H9 (cell line): ENCODE measurements at regions not wholly inside any gene's neighbourhood (a gene's known extent, or its start where the extent isn't known, plus 50 kb on each side); places are given as distances from the start of the nearest gene placed in this dataset.

Experiments
- DNase-seq: peaks from one replicate; pipeline ENCODE4 v3.0.0-alpha.2; 2017
- H2AFZ ChIP-seq: one replicate; pipeline ENCODE4 v1.6.1; 2013; ENCODE audit warnings: mild to moderate bottlenecking, low read length, control low read depth, moderate library complexity
- H2AK5ac ChIP-seq: 2 replicates; pipeline ENCODE4 v1.6.1; 2013; ENCODE audit warnings: low read length, control low read depth, mixed read lengths; ENCODE audit not compliant: insufficient read length
- H2BK120ac ChIP-seq: one replicate; pipeline ENCODE4 v1.6.1; 2013; ENCODE audit warnings: low read depth, mild to moderate bottlenecking, low read length, control low read depth, inconsistent platforms; ENCODE audit not compliant: poor library complexity, severe bottlenecking
- H2BK12ac ChIP-seq: 2 replicates; pipeline ENCODE4 v1.6.1; 2013; ENCODE audit warnings: low read length, control low read depth, mixed read lengths, low read depth; ENCODE audit not compliant: insufficient read length
- H2BK15ac ChIP-seq: 2 replicates; pipeline ENCODE4 v1.6.1; 2013; ENCODE audit warnings: low read depth, low read length, control low read depth
- H2BK20ac ChIP-seq: one replicate; pipeline ENCODE4 v1.6.1; 2013; ENCODE audit warnings: low read depth, mild to moderate bottlenecking, low read length, control low read depth, inconsistent platforms; ENCODE audit not compliant: poor library complexity, severe bottlenecking
- H2BK5ac ChIP-seq: 2 replicates; pipeline ENCODE4 v1.6.1; 2013; ENCODE audit warnings: low read length, control low read depth, mixed read lengths; ENCODE audit not compliant: insufficient read length
- H3K14ac ChIP-seq: 2 replicates; pipeline ENCODE4 v1.6.1; 2013; ENCODE audit warnings: low read length, control low read depth; ENCODE audit not compliant: insufficient read depth
- H3K18ac ChIP-seq: 2 replicates; pipeline ENCODE4 v1.6.1; 2013; ENCODE audit warnings: low read depth, mild to moderate bottlenecking, mixed read lengths, low read length, control low read depth; ENCODE audit not compliant: insufficient read length
- H3K23ac ChIP-seq: 2 replicates; pipeline ENCODE4 v1.6.1; 2013; ENCODE audit warnings: low read length, control low read depth, mixed read lengths, low read depth; ENCODE audit not compliant: insufficient read length
- H3K23me2 ChIP-seq: 2 replicates; pipeline ENCODE4 v1.6.1; 2013; ENCODE audit warnings: low read depth, mild to moderate bottlenecking, mixed read lengths, low read length, control low read depth; ENCODE audit not compliant: insufficient read length, poor library complexity, severe bottlenecking
- H3K27ac ChIP-seq: 2 replicates; pipeline ENCODE4 v1.5.1; 2013; ENCODE audit warnings: low read length, control low read depth, mixed read lengths, low read depth; ENCODE audit not compliant: insufficient read length
- H3K27me3 ChIP-seq: 2 replicates; pipeline ENCODE4 v1.6.1; 2013; ENCODE audit warnings: low read length, control low read depth, inconsistent platforms; ENCODE audit not compliant: insufficient read depth
- H3K4ac ChIP-seq: 2 replicates; pipeline ENCODE4 v1.6.1; 2013; ENCODE audit warnings: low read depth, mild to moderate bottlenecking, control low read depth, inconsistent platforms, low read length, moderate library complexity
- H3K4me1 ChIP-seq: 2 replicates; pipeline ENCODE4 v1.6.1; 2013; ENCODE audit warnings: low read length, control low read depth, inconsistent platforms; ENCODE audit not compliant: insufficient read depth
- H3K4me2 ChIP-seq: 2 replicates; pipeline ENCODE4 v1.6.1; 2013; ENCODE audit warnings: low read length, control low read depth, mixed read lengths; ENCODE audit not compliant: insufficient read length, insufficient read depth
- H3K56ac ChIP-seq: 2 replicates; pipeline ENCODE4 v1.6.1; 2013; ENCODE audit warnings: low read depth, mild to moderate bottlenecking, mixed read lengths, low read length, control low read depth; ENCODE audit not compliant: insufficient read length
- H3K79me1 ChIP-seq: 2 replicates; pipeline ENCODE4 v1.6.1; 2013; ENCODE audit warnings: low read depth, mild to moderate bottlenecking, moderate library complexity, low read length, control low read depth, inconsistent platforms; ENCODE audit not compliant: insufficient read depth, poor library complexity, severe bottlenecking
- H3K79me2 ChIP-seq: 2 replicates; pipeline ENCODE4 v1.6.1; 2013; ENCODE audit warnings: low read length, control low read depth, inconsistent platforms; ENCODE audit not compliant: insufficient read depth
- H3K9ac ChIP-seq: 2 replicates; pipeline ENCODE4 v1.6.1; 2013; ENCODE audit warnings: low read length, control low read depth, mixed read lengths; ENCODE audit not compliant: insufficient read length; ENCODE audit errors: extremely low read depth
- H3K9me3 ChIP-seq: one replicate; pipeline ENCODE4 v1.6.1; 2013; ENCODE audit warnings: low read depth, low read length, inconsistent platforms; ENCODE audit not compliant: control insufficient read depth
- H3T11ph ChIP-seq: one replicate; pipeline ENCODE4 v1.6.1; 2013; ENCODE audit warnings: mild to moderate bottlenecking, low read length, control low read depth, inconsistent platforms
- H4K20me1 ChIP-seq: one replicate; pipeline ENCODE4 v1.6.1; 2013; ENCODE audit not compliant: control insufficient read depth, insufficient read length, insufficient read depth
- H4K5ac ChIP-seq: 2 replicates; pipeline ENCODE4 v1.6.1; 2013; ENCODE audit warnings: low read depth, mild to moderate bottlenecking, mixed read lengths, low read length, control low read depth; ENCODE audit not compliant: insufficient read length
- H4K8ac ChIP-seq: replicated peaks from 2 replicates; pipeline ENCODE4 v1.6.1; 2013; ENCODE audit warnings: low read length, control low read depth, mixed read lengths, low read depth; ENCODE audit not compliant: insufficient read length
- H4K91ac ChIP-seq: 2 replicates; pipeline ENCODE4 v1.6.1; 2013; ENCODE audit warnings: low read depth, mild to moderate bottlenecking, moderate library complexity, mixed read lengths, low read length, control low read depth; ENCODE audit not compliant: insufficient read length
- H3K27ac Mint-ChIP-seq, 3 experiments: 2 replicates in 2 of 3; 3 replicates in 1 of 3; pipeline ENCODE4 v1.8.0; 2020 to 2021; ENCODE audit warnings: mixed read lengths in 3 of 3, mild to moderate bottlenecking in 1 of 3, moderate library complexity in 1 of 3
- H3K27me3 Mint-ChIP-seq: 2 replicates; pipeline ENCODE4 v1.8.0; 2021; ENCODE audit warnings: low read depth, mild to moderate bottlenecking, moderate library complexity, mixed read lengths
- H3K36me3 Mint-ChIP-seq, 3 experiments: 2 replicates in 2 of 3; 3 replicates in 1 of 3; pipeline ENCODE4 v1.8.0; 2020 to 2021; ENCODE audit warnings: low read depth in 3 of 3, mixed read lengths in 3 of 3; ENCODE audit not compliant: insufficient read depth in 1 of 3
- H3K4me1 Mint-ChIP-seq, 2 experiments: 2 replicates each; pipeline ENCODE4 v1.8.0; 2020; ENCODE audit warnings: mixed read lengths in 2 of 2
- H3K4me3 Mint-ChIP-seq, 2 experiments: 2 replicates in 1 of 2; 3 replicates in 1 of 2; pipeline ENCODE4 v1.8.0; 2020 to 2021; ENCODE audit warnings: mild to moderate bottlenecking in 2 of 2, mixed read lengths in 2 of 2, moderate library complexity in 1 of 2
- H3K9me3 Mint-ChIP-seq, 2 experiments: 2 replicates in 1 of 2; 3 replicates in 1 of 2; pipeline ENCODE4 v1.8.0; 2020; ENCODE audit warnings: mild to moderate bottlenecking in 2 of 2, mixed read lengths in 2 of 2, moderate library complexity in 1 of 2
- WGBS: extraction: QIAGEN DNeasy Blood & Tissue Kit; methylation state at CpG from one replicate; pipeline ENCODE4 v1.1.7; 2013; ENCODE audit warnings: missing lambda C conversion rate, low lambda C conversion rate, mixed read lengths; ENCODE audit not compliant: insufficient read length; ENCODE audit errors: extremely low coverage; 5-methylcytosine and 5-hydroxymethylcytosine counted together
- TF ChIP-seq, protein P1 (sequence below): fragments of 200-600 bp; sonication (generic); conservative IDR thresholded peaks from 3 replicates; pipeline ENCODE4 v1.8.0; 2021; ENCODE audit warnings: antibody characterized with exemption, mild to moderate bottlenecking

DNA sequence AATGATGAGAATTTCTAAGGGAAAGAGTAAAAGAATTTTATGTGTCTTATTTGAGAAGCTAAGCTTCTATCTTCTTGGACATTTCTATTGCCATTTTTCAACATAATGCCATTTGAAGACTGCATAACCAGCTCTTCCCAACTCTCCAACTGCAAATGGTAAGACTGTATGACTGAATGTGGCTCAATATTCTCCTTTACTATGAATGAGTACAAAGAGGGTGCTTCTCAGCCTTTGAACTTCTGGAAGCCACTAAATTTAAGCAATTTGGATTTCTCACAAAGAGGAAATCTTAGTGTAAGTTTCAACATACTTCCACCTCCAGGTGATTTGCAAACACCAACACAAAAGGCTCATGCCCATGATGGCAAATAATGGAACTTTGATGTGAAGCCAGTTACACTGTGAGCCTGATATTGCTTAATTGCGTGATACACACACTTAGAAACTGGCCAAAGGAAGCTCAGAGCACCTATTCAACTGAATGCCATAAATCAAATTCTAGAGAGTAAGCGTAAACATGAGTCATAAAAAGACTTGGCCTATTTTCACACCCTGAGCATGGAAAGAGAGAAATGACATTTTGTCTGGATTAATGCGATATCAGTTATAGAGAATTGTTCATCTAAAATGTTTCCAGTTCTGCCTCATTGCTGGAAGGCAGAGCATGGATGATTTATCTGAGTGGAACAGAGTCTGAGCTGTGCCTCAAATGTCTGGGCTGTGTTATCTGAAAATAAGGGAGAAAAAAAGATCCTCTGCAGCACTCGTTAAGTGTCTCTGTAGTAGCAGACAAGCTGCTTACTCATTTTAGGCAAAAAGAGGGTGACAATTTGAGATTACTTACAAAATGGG, 145.3 kb downstream of the PLK2 start:
- no peak for DNase-seq
- Histone ChIP-seq H4K8ac (no peak overlapping the region), H2BK20ac (no peak overlapping the region), H3K79me2 (no peaks in the 10 kb centered on the region), H3K18ac (no peak overlapping the region), H3K27me3 (no peaks in the 10 kb centered on the region), H3K23ac (no peak overlapping the region), H3K23me2 (no peaks in the 10 kb centered on the region), H4K91ac (no peak overlapping the region), H3K56ac (no peak overlapping the region), H2BK5ac (no peak overlapping the region), H3K4me2 (no peak overlapping the region), H2AK5ac (no peak overlapping the region), H3K79me1 (no peaks in the 10 kb centered on the region), H3K9ac (no peak overlapping the region), H2BK15ac (no peak overlapping the region), H3K4me1 (no peaks in the 10 kb centered on the region), H3K27ac (no peak overlapping the region), H3T11ph (no peak overlapping the region), H2AFZ (no peak overlapping the region), H2BK120ac (no peak overlapping the region), H2BK12ac (no peak overlapping the region), H4K20me1 (no peaks in the 10 kb centered on the region), H3K4ac (no peak overlapping the region), H3K9me3 (no peaks in the 10 kb centered on the region), H3K14ac (no peak overlapping the region), H4K5ac (no peak overlapping the region)
- Mint-ChIP-seq H3K4me3 (no peak overlapping the region), H3K4me1 (no peaks in the 10 kb centered on the region), H3K36me3 (no peaks in the 10 kb centered on the region), H3K27me3 (no peaks in the 10 kb centered on the region), H3K9me3 (no peaks in the 10 kb centered on the region), H3K27ac (no peak overlapping the region)
- TF ChIP-seq, protein P1, sequence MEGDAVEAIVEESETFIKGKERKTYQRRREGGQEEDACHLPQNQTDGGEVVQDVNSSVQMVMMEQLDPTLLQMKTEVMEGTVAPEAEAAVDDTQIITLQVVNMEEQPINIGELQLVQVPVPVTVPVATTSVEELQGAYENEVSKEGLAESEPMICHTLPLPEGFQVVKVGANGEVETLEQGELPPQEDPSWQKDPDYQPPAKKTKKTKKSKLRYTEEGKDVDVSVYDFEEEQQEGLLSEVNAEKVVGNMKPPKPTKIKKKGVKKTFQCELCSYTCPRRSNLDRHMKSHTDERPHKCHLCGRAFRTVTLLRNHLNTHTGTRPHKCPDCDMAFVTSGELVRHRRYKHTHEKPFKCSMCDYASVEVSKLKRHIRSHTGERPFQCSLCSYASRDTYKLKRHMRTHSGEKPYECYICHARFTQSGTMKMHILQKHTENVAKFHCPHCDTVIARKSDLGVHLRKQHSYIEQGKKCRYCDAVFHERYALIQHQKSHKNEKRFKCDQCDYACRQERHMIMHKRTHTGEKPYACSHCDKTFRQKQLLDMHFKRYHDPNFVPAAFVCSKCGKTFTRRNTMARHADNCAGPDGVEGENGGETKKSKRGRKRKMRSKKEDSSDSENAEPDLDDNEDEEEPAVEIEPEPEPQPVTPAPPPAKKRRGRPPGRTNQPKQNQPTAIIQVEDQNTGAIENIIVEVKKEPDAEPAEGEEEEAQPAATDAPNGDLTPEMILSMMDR: no peak
- WGBS: no CpG with 5 or more reads among the region's 4 CpGs
